NCI-H345 treated with DMSO at 0.1 percent for 48 hours (cell line): ENCODE measurements at regions not wholly inside any gene's neighbourhood (a gene's known extent, or its start where the extent isn't known, plus 50 kb on each side); places are given as distances from the start of the nearest gene placed in this dataset.
"Not testable (repeated sequence)": the region's sequence is repeated elsewhere in the genome, so short reads cannot be mapped to it uniquely, and the experiment has no call there.

ENCODE experiments used
- DNase-seq: peaks from one replicate; lab custom pipeline; 2025; ENCODE audit not compliant: unreplicated experiment; lab: John Stamatoyannopoulos, UW

DNA sequence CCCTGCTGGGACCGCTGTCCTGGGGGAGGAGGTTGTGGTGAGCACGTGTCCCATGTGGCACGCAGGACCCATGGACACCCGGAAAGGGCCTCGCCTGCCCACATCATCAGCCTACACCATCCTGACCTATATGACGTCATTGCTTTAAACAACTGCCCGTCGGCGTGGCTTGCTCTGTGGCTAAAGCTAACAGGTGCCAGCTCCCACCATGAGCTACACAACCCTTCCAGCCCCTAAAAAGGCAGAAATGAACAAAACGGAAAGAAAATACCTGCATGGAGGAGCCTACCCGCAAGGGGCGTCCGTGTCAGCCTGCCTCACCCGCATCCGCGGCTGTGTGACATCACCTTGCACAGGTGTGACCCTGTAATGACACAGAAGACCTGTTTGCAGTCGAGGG, 481.8 kb downstream of the BRD1 start:
- DNase-seq: no peak

DNA sequence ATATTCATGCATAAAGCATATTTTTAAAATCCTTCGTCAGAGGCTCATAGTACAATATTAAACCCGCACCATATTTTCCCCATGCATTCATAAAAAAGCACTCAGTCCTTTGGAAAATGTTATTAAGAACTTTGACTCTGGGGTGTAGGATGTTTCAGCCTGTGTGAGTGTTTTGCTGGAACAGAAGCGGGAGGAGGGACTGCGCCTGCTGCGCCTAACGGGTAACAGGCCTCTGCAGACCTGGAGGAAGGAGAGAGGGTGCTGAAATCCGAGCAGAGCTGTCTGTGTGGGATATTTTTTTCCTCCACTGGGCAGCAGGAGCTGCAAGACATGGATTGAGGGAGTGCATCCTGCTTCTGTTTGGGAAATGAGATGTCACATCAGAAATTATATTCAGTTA, 483.0 kb downstream of the BRD1 start:
- no peak for DNase-seq

- no peak for DNase-seq
Measured at GRCh38 chr22:49344161-49344560, 483.5 kb downstream of the BRD1 start.

DNA sequence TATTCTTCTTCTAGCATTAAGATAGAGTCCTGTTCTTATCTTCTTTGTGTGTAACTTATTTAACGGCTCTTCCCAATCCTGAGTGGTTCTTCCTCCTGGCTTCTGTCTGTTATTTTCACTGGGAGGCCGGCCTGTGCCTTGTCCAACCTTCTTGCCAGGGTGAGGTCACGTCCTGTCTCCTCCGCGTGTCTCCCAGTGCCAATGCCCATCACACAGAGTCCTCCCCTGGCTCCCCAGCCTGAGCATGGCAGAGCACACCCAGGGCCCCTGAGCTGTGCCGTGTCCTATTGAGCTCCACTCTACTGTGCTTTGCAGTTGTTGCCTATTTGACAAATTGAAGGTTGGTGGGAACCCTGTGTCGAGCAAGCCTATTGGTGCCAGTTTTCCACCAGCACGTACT, 487.3 kb downstream of the BRD1 start:
- DNase-seq: no peak

DNA sequence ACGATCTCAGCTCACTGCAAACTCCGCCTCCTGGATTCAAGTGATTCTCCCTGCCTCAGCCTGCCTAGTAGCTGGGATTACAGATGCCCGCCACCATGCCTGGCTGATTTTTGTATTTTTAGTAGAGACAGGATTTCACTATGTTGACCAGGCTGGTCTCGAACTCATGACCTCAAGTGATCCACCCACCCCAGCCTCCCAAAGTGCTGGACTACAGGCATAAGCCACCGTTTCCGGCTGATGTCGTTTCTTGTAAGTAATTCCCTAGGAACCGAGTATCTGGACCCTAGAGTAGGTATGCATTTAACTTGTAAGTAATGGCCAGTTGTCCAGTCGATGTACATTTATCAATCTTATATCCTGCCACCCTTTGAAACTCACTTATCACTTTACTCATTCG, 491.2 kb downstream of the BRD1 start:
- not testable (repeated sequence) for DNase-seq

DNA sequence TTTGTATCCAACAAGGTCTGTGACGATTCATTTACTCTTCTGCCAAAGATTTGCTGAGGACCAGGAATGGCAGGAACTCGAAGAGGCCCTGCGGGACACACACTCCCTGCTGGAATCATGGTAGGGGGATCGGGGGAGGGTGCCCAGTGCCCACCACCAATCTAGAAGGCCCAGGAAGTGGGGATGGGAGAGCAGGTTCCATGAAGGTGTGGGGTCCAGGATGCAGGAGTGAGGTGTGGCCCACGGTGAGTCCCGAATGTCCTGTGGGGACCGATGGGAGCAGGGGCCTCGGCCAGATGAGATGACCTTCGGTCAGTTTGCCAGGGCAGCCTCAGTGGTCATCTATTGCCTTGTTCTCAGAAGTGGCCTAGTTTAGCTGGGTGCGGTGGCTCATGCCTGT, 492.7 kb downstream of the BRD1 start:
- DNase-seq: no peak

DNA sequence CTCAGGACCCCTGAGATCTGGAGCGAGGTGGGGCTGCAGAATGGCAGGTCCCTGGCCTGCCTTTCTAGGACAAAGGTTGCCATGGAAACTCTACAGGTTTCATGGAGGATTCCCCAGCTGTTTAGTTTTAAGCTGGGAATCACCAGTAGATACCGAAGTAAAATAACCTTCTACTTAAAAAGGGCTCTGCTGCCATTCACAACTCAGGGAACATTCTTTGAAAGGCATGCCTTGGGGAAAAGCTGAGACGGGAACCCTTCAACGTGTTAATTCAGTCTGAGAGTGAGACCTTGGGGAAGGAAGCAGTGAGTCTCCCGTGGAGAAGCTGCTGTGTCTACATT, 493.3 kb downstream of the BRD1 start:
- DNase-seq: no peak

GRCh38 chr22:49333206-49333605, 494.5 kb downstream of the BRD1 start:
- no peak for DNase-seq

DNA sequence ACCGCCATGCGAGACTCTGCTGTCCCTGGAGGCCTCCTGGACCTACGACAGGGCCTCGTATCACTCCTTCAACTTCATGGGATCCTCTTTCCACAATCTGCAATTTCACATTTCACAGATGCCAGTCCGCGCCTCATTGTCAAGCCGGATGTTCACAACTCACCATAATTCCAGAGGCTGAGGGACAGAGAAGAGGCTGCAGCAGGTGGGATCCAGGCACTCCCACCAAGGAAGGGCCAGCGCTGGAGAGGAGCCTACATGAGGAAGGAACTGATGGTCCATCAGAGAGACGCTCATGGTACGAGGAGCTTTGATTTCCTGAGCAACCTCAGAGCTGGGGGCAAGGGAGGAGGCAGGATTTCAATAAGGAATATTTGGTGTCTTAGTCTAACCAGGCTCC, 495.0 kb downstream of the BRD1 start:
- DNase-seq: no peak

- DNase-seq: no peak
Measured at GRCh38 chr22:49331878-49332277, 495.8 kb downstream of the BRD1 start.

- no peak for DNase-seq
Measured at GRCh38 chr22:49331223-49331815, 496.4 kb downstream of the BRD1 start.

- no peak for DNase-seq
Measured at GRCh38 chr22:49330421-49331222, 497.1 kb downstream of the BRD1 start.

- DNase-seq: no peak
Measured at GRCh38 chr22:49329636-49330035, 498.0 kb downstream of the BRD1 start.

- no peak for DNase-seq
Measured at GRCh38 chr22:49328630-49329405, 498.9 kb downstream of the BRD1 start.

- no peak for DNase-seq
Measured at GRCh38 chr22:49328118-49328475, 499.6 kb downstream of the BRD1 start.

DNA sequence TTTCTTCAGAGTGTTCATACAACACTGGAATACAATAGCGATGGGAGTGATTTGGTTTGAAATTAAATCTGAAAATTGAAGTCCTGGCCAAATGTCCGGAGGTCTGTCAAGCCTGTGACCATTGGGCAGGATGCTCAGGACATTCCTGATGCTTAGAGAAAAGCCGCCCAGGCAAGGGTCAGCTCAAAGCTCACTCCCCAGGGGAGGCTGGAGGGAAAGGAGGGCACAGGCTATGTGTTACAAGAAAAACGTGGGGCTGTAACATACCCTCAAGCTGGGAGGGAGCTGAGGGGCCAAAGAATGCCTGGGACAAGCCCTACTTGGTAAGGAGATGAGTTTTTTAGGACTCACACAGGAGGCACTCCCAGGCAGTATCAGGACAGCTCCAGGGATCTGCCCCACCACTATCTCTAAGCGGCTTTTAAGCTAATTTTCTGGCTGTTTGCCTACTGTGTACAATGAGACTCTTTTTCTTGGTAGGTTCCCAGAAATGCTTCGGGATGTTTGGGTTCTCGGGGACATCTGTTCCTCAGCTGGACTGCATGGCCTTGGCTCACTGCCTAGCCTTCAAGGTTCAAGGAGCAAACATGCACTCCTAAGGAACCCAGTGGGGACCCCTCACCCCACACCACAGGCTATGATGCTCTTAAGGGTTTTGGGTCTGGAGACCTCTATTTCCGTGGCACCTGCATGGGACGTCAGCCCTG, 500.1 kb downstream of the BRD1 start:
- no peak for DNase-seq

GRCh38 chr22:49326558-49326957, 501.1 kb downstream of the BRD1 start:
- no peak for DNase-seq

GRCh38 chr22:49325531-49326395, 501.9 kb downstream of the BRD1 start:
- DNase-seq: no peak

DNA sequence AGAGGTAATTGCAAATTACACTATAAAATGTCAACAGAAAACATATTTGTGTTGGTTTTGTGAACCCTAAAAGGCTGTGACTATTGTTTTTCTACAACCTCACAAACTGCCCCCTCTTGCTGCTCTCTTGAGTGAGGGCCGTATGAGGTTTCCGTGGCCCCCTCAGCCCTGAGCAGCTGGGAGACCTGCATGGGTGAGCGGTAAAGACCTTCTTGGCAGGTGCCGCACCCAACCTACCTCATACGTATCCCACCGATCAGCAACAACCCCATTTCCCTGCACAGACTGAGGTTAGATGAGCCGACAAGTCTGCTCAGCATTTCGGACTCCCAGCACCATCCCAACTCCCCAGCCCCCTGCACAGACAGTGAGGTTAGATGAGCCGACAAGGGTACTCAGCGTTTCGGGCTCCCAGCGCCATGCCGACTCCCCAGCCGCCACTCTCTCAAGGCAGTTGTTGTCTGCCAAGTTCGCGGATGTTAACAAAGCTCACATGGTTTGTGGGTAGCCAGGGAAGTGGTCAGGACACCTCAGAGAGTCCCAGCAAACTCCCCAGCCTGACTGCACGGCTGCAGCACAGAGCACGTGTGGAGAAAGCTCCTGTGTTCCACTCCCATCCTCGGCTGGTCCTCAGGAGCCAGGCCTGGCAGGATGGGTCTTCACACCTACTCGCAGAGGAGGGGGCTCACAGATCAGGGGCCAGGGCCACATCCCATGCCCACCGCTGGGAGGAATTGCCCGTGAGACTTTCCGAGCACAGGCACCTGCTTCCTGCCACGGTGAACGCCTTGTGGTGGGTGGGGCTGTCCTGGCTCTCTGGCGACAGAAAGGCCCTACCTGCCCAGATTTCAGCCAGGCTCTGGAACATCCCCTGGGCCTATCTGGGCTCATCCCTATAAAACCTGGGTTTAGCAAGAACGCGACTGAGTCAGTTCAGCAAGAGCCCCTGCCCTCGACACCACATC, 502.9 kb downstream of the BRD1 start:
- no peak for DNase-seq
